ENCODE measurements at regions not wholly inside any gene's neighbourhood (a gene's known extent, or its start where the extent isn't known, plus 50 kb on each side); places are given as distances from the start of the nearest gene placed in this dataset.

- H3K4me1 ChIP-seq = peaks cover 17% of the 10 kb centered on the region
- H3K36me3 ChIP-seq = no peaks in the 10 kb centered on the region
- TF ChIP-seq, protein P1, sequence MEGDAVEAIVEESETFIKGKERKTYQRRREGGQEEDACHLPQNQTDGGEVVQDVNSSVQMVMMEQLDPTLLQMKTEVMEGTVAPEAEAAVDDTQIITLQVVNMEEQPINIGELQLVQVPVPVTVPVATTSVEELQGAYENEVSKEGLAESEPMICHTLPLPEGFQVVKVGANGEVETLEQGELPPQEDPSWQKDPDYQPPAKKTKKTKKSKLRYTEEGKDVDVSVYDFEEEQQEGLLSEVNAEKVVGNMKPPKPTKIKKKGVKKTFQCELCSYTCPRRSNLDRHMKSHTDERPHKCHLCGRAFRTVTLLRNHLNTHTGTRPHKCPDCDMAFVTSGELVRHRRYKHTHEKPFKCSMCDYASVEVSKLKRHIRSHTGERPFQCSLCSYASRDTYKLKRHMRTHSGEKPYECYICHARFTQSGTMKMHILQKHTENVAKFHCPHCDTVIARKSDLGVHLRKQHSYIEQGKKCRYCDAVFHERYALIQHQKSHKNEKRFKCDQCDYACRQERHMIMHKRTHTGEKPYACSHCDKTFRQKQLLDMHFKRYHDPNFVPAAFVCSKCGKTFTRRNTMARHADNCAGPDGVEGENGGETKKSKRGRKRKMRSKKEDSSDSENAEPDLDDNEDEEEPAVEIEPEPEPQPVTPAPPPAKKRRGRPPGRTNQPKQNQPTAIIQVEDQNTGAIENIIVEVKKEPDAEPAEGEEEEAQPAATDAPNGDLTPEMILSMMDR (IDR thresholded peaks at IDR 0.05) = peak in 1 of 3 experiments; percentile 9
- TF ChIP-seq POLR2AphosphoS5 (IDR thresholded peaks at IDR 0.05; ENCODE audit: insufficient read depth in 1 of 2, low read depth in 1 of 2) = no peak
- no peaks in the 10 kb centered on the region for H3K27me3 ChIP-seq
- DNase-seq (ENCODE audit: extremely low spot score in 2 of 2) = no peak
- intact Hi-C loops (cut with DNase I) = no loop called here
- H3K27ac ChIP-seq = no peak overlapping the region
- no peaks in the 10 kb centered on the region for H3K9me3 ChIP-seq
- H3K4me3 ChIP-seq = no peak overlapping the region
Measured at GRCh38 chr3:144770915-144771351, 799.3 kb downstream of the DIPK2A start.

DNA sequence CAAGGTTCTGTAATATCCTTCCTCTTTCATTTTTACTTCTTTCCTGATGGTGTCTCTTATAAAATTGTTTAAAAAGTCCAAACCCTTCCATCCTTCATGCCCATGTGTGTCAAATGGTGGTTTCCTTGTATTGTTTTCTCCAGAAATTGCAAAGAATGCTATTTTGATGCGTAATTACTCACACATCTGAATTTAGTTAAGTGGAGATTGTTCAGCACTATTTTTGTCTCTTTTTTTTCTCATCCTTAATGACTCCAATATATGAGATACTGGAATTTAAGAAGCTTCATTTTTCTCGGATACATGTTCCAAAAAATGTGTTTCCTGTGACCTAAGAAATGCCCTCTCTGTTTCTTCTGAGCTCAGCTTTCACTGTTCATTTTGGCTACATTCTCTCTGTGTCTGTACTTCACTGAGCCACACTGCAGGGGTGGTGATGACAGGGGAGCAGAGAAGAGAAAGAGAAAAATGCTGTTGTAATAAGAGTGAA, 799.8 kb downstream of the DIPK2A start:
- TF ChIP-seq POLR2A (IDR thresholded peaks at IDR 0.05) (no peak), POLR2AphosphoS5 (IDR thresholded peaks at IDR 0.05; ENCODE audit: insufficient read depth in 1 of 2, low read depth in 1 of 2) (no peak)
- TF ChIP-seq, protein P1 (IDR thresholded peaks at IDR 0.05) = no peak
- Histone ChIP-seq H3K27ac (no peak overlapping the region), H3K4me3 (no peak overlapping the region), H3K4me1 (peaks cover 21% of the 10 kb centered on the region), H3K27me3 (no peaks in the 10 kb centered on the region), H3K9me3 (no peaks in the 10 kb centered on the region), H3K36me3 (no peaks in the 10 kb centered on the region)
- no peak for DNase-seq (ENCODE audit: extremely low spot score in 2 of 2)
- intact Hi-C loops (cut with DNase I) = no loop called here

GRCh38 chr3:144772372-144772771, 800.7 kb downstream of the DIPK2A start:
- intact Hi-C loops (cut with DNase I) = no loop called here
- no peak for DNase-seq (ENCODE audit: extremely low spot score in 2 of 2)
- TF ChIP-seq POLR2A (IDR thresholded peaks at IDR 0.05) (no peak), POLR2AphosphoS5 (IDR thresholded peaks at IDR 0.05; ENCODE audit: insufficient read depth in 1 of 2, low read depth in 1 of 2) (no peak)
- TF ChIP-seq, protein P1 (IDR thresholded peaks at IDR 0.05) = no peak
- H3K9me3 ChIP-seq = no peaks in the 10 kb centered on the region
- H3K4me1 ChIP-seq = peaks cover 21% of the 10 kb centered on the region
- H3K36me3 ChIP-seq = no peaks in the 10 kb centered on the region
- H3K4me3 ChIP-seq = no peak overlapping the region
- no peaks in the 10 kb centered on the region for H3K27me3 ChIP-seq
- H3K27ac ChIP-seq = no peak overlapping the region

DNA sequence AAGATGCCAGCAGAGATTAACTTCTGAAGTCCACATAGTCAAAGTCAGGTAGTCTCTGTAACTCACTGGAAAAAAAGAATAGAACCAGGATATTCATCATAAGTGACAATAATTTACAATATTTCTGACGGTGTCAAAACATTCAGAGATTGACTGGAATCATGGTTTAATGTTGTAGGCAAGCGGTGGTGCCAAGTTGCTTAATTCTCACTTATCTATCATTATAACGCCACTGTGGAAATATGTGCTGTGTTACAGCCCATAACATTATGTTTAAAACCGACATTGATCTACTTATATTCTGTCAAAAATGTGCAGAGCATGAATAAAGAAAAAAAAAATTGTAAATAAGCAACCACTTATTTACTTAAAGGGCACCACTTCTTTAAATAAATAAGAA, 801.7 kb downstream of the DIPK2A start:
- DNase-seq (ENCODE audit: extremely low spot score in 2 of 2) = no peak
- TF ChIP-seq POLR2AphosphoS5 (IDR thresholded peaks at IDR 0.05; ENCODE audit: insufficient read depth in 1 of 2, low read depth in 1 of 2) (no peak), POLR2A (IDR thresholded peaks at IDR 0.05) (no peak)
- TF ChIP-seq, protein P1 (IDR thresholded peaks at IDR 0.05) = no peak
- Histone ChIP-seq H3K27me3 (no peaks in the 10 kb centered on the region), H3K9me3 (no peaks in the 10 kb centered on the region), H3K4me1 (peaks cover 21% of the 10 kb centered on the region), H3K4me3 (no peak overlapping the region), H3K36me3 (no peaks in the 10 kb centered on the region), H3K27ac (no peak overlapping the region)
- intact Hi-C loops (cut with DNase I) = no loop called here

GRCh38 chr3:144774897-144775296, 803.3 kb downstream of the DIPK2A start:
- no peaks in the 10 kb centered on the region for H3K36me3 ChIP-seq
- H3K4me1 ChIP-seq = peaks cover 21% of the 10 kb centered on the region
- no peaks in the 10 kb centered on the region for H3K27me3 ChIP-seq
- TF ChIP-seq, protein P1 (IDR thresholded peaks at IDR 0.05) = no peak
- TF ChIP-seq POLR2AphosphoS5 (IDR thresholded peaks at IDR 0.05; ENCODE audit: insufficient read depth in 1 of 2, low read depth in 1 of 2) = no peak
- TF ChIP-seq POLR2A (IDR thresholded peaks at IDR 0.05) = no peak
- intact Hi-C loops (cut with DNase I) = no loop called here
- no peak overlapping the region for H3K27ac ChIP-seq
- DNase-seq (ENCODE audit: extremely low spot score in 2 of 2) = no peak
- no peak overlapping the region for H3K4me3 ChIP-seq
- H3K9me3 ChIP-seq = no peaks in the 10 kb centered on the region
